ENCODE measurements at regions not wholly inside any gene's neighbourhood (a gene's known extent, or its start where the extent isn't known, plus 50 kb on each side); places are given as distances from the start of the nearest gene placed in this dataset.

DNA sequence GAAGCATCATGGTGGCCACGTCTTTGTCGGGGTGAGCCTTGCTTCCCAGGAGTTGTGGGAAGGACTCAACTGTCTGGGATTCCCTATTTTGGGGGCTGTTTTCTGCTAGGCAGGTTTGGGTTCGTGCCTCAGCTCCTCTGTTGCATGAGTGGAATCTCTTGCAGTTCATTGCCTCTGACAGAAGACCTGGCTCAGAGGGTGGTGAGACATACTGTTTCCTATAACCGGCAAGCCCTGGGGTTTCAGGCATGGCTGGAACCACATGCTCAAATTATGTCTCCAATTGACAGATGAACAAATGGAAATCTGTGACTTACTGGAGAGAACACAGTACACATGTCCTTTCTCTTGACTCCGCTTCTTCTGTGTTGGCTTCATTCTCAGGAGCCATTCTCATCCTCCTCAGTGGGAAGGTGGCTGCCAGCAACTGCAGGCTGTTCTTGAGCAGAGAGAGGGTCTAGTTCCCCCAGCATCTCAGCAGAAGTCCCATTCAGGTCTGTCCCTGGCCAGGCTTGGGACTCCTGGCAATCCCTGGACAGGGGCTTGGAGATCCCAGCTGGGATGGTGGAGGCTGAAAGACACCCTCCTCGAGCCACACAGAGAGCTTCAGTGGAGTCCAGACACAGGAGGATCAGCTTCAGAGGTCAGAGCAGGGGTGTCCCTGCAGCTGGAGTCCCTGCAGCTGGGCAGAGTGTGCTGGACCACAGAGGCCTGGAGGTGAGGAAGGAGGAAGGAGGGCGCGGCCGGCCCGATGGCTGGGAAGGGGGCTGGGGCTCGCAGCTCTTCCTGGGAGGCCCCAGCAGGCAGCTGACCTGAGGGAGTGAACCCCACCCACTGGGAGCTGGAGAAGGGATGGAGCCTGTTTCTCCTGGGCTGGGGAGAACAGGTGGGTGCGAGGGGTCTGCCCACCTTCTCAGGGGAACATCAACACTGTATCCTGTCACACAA is 97.6 kb downstream of the LSM3 start:
- TF ChIP-seq, protein P1, sequence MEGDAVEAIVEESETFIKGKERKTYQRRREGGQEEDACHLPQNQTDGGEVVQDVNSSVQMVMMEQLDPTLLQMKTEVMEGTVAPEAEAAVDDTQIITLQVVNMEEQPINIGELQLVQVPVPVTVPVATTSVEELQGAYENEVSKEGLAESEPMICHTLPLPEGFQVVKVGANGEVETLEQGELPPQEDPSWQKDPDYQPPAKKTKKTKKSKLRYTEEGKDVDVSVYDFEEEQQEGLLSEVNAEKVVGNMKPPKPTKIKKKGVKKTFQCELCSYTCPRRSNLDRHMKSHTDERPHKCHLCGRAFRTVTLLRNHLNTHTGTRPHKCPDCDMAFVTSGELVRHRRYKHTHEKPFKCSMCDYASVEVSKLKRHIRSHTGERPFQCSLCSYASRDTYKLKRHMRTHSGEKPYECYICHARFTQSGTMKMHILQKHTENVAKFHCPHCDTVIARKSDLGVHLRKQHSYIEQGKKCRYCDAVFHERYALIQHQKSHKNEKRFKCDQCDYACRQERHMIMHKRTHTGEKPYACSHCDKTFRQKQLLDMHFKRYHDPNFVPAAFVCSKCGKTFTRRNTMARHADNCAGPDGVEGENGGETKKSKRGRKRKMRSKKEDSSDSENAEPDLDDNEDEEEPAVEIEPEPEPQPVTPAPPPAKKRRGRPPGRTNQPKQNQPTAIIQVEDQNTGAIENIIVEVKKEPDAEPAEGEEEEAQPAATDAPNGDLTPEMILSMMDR (IDR thresholded peaks at IDR 0.05), result no peak
- TF ChIP-seq POLR2A (IDR thresholded peaks at IDR 0.05), result no peak
